ENCODE measurements at regions not wholly inside any gene's neighbourhood (a gene's known extent, or its start where the extent isn't known, plus 50 kb on each side); places are given as distances from the start of the nearest gene placed in this dataset.
A peak's percentile ranks its signal among the peaks of the same experiment; 100 is the strongest.

DNA sequence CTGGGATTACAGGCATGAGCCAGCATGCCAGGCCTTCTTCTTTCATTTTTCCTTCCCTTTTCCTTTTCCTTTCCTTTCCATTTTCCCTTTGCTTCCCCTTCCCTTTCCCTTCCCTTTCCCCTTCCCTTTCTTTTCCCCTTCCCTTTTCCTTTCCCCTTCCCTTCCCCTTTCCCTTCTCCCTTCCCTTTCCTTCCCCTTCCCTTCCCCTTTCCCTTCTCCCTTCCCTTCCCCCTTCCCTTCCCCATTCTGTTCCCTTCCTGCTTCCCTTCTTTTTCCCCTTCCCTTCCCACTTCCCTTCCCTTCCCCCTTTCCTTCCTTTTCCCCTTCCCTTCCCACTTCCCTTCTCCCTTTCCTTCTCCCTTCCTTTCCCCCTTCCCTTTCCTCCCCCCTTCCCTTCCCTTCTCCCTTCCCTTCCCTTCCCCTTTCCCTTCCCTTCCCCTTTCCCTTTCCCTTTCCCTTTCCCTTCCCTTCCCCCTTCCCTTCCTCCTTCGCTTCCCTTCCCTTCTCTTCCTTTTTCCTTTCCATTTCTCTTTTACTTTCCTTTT is 712.2 kb upstream of the POM121L12 start:
- DNase-seq (no peak), ATAC-seq (no peak)
- intact Hi-C loops (cut with DNase I): no loop called here

DNA sequence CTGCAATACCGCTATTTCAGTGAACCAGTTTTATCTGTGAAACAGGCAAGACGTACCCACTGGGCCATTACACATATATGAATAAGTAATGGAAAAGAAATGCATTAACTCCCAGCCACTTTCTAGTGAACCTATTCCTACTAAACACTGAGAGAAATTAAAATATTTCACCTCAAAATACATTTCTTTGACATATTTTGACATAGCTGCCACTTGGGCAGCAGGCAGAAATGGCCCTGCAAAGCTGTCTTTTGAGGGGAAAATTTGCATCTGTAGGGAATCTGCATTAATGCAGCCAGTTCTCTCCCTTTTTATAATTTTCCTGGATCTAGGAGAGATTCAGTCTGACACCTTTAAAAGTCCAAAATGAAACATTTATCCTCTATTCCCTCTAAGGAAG is 714.8 kb upstream of the POM121L12 start:
- intact Hi-C loops (cut with DNase I): no loop called here
- ATAC-seq: no peak
- DNase-seq: no peak

- intact Hi-C loops (cut with DNase I): no loop called here
- ATAC-seq: no peak
- DNase-seq: no peak
Measured at GRCh38 chr7:52317921-52318320, 717.5 kb upstream of the POM121L12 start.

DNA sequence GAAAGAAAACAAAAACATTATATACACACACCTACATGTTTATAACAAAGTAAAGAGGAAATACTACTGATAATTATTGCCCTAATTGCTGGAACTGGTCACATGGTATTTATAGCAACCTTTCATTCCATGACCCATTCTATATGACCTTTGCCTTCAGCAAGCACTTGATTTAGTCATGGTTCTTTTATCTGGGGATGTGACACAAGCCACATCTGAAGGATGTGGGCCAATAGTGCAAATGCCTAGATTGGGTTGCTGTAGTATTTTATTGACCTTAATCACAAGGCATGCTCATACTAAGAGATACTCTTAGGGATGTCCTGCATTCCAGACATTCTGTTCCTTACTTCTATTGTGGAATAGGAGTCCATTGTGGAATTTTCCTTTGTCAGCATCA is 723.5 kb upstream of the POM121L12 start:
- ATAC-seq (no peak), DNase-seq (no peak)
- intact Hi-C loops (cut with DNase I): no loop called here

GRCh38 chr7:52309631-52310030 is 725.8 kb upstream of the POM121L12 start:
- DNase-seq (no peak), ATAC-seq (no peak)
- intact Hi-C loops (cut with DNase I): no loop called here

- DNase-seq: no peak
- ATAC-seq: no peak
- intact Hi-C loops (cut with DNase I): no loop called here
Measured at GRCh38 chr7:52302765-52303520, 732.5 kb upstream of the POM121L12 start.

GRCh38 chr7:52297128-52297527 is 738.3 kb upstream of the POM121L12 start:
- intact Hi-C loops (cut with DNase I): no loop called here
- DNase-seq (no peak), ATAC-seq (no peak)

GRCh38 chr7:52294942-52295341 is 740.5 kb upstream of the POM121L12 start:
- ATAC-seq (no peak), DNase-seq (no peak)
- intact Hi-C loops (cut with DNase I): no loop called here

DNA sequence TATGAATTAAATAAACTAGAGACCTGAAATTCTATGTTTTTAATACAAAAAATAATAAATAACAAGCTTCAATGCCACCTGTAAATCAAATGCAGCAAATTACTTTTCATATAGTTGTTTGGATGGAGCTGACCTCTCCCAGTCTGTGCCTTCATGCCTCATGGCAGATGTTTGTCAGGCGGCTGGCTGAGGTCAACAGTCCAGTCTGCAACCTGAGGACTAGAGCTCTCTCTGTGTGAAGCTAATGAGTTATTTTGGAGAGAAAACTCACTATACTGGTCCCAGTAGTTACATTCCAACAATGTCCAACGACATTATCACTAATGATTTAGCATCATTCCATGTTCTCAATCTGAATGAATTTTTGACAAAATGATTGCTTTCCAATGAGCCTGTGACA is 746.2 kb upstream of the POM121L12 start:
- no peak for ATAC-seq
- DNase-seq: no peak
- intact Hi-C loops (cut with DNase I): no loop called here

DNA sequence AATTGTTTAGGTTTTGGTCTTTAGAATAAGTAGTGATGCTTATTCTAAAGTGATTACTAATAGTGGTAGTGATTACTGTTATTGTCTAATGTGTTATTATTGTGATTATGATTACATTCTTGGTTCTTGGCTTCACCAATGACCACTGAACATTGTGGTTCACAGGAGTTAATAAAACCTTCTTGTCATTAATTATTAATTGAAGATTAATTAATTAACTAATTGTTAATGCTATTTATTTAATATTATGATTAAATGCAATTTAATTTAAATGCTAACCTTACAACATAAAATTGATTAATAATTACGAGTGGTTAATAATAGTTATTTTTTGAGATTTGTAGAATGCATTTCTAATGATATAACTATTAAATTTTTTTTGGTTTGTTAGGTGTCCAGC is 747.7 kb upstream of the POM121L12 start:
- ATAC-seq (no peak), DNase-seq (no peak)
- intact Hi-C loops (cut with DNase I): no loop called here

DNA sequence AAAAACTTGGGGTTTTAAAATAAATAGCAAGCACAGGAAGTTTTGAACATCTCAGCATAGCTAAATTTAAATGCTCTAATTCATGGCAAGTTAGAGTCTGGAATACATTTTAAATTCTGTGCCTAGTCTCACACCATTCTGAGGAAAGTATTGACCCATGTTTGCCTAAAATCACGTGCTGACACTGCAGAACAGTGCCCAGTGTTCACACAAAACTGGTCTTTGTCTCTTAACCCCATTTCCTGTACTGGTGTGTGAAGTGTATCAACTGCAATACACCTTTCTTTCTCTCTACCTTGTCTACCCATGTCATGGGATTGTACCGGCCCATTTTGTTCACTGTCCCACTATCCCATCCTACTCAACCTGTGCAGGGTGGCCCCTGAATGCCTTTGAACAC is 749.7 kb upstream of the POM121L12 start:
- intact Hi-C loops (cut with DNase I): no loop called here
- no peak for DNase-seq
- ATAC-seq: no peak

- DNase-seq: no peak
- ATAC-seq: no peak
- intact Hi-C loops (cut with DNase I): no loop called here
Measured at GRCh38 chr7:52283335-52283734, 752.1 kb upstream of the POM121L12 start.

GRCh38 chr7:52273685-52274610 is 761.5 kb upstream of the POM121L12 start:
- ATAC-seq: peak in 1 of 2 donors; percentile 22
- DNase-seq: peak; percentile 31
- intact Hi-C loops (cut with DNase I): no loop called here

DNA sequence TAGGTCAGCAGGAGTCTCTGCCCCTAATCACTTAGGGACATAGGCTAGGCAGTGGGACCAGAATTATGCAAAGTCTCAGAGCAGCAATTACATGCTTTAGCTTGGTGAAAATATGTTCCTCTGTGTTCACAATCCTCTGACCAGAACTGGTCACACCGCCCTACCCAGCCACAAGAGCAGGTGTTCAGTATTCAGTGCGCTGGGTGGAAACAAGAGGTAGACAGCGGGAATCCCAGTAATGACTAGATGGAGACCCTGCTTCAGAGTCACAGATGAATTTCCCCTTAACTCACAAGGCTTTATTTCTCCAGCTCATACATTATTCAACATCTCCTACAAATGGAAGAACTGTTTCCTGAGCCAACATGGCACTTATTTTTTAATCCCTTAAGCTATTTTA is 763.7 kb upstream of the POM121L12 start:
- ATAC-seq (no peak), DNase-seq (no peak)
- intact Hi-C loops (cut with DNase I): no loop called here

DNA sequence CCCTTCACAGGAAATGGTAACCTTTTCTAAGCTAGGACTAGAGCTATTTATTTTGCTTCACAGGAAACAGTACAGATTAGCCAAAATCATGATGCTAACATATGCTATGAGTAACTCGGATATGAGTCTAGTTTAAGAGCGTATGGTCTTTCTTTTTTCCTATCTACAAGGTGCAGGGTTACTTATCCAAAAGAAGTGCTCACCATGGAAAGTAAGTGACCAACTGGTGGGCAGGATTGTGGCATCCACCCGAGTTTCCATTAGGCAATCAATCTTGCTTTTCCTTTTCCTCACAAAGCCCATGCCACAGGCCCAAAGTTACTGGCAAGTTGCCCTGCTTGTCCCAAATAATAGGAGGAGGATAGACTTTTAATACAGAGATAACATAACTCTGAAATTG is 765.1 kb upstream of the POM121L12 start:
- intact Hi-C loops (cut with DNase I): no loop called here
- DNase-seq (peak; percentile 34), ATAC-seq (no peak)

GRCh38 chr7:52269669-52270068 is 765.8 kb upstream of the POM121L12 start:
- intact Hi-C loops (cut with DNase I): no loop called here
- ATAC-seq: no peak
- no peak for DNase-seq

DNA sequence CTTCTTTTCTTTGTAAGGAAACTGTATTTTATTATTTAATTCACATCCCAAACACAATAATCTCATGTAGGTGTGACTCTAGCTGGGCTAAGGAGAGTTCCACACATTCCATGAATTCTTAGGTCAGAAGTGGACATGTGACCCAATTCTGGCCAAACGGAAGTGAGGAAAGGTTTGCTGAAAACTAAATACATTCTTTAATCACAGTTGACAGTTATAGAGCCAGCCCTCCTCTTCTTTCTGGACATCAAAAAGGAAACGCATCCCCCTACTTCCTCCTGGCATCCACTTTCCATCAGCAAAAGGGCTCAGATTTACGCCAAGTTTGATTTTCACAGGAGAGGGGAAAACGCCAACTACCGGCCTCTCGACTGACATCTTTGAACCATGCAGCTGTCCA is 774.4 kb upstream of the POM121L12 start:
- DNase-seq (no peak), ATAC-seq (no peak)
- intact Hi-C loops (cut with DNase I): no loop called here

- ATAC-seq (no peak), DNase-seq (no peak)
- intact Hi-C loops (cut with DNase I): no loop called here
Measured at GRCh38 chr7:52260046-52260665, 775.3 kb upstream of the POM121L12 start.

DNA sequence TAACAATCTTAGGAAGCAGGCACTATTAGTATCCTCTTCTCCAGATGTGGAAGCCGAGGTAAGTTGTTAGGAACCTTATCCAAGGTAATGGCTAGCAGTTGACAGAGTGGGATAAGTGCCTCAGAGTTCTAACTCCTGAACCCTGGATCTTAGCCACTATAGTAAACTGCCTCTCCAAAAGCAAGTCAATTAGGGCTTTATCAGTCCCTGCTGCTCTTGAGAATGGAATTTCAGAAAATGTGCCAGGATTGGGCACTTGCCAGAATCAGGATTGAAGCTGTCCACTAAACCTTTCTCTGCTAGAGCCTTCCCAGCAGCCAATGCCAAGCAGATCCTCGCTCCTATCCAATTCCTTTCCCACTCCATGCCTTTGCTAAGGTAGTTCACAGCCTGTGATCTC is 777.5 kb upstream of the POM121L12 start:
- intact Hi-C loops (cut with DNase I): no loop called here
- DNase-seq (peak; percentile 42), ATAC-seq (peak; percentile 51 to 86)
